PC-9 (cell line): ENCODE measurements at regions not wholly inside any gene's neighbourhood (a gene's known extent, or its start where the extent isn't known, plus 50 kb on each side); places are given as distances from the start of the nearest gene placed in this dataset.

Experiments used
- BruUV-seq: library from RNA; stranded (reverse); fragments of 400-500 nt; replicated peaks from 2 replicates; lab custom pipeline; 2021; lab: Mats Ljungman, UMichigan
- CTCF ChIA-PET: fragments of 300-600 bp; sonication (Branson Sonifier 250); formaldehyde crosslinking; loops from one replicate; lab custom pipeline; 2022; ENCODE audit warnings: antibody characterized with exemption; lab: Charles Lee
- POLR2A ChIA-PET: fragments of 300-600 bp; sonication (Branson Sonifier 250); formaldehyde crosslinking; loops from one replicate; lab custom pipeline; 2022; ENCODE audit warnings: antibody characterized with exemption; ENCODE audit not compliant: unreplicated experiment; lab: Charles Lee
- DNase-seq, 2 experiments: peaks; one replicate each; pipeline versions ENCODE4 v3.0.0 to v3.0.0-alpha.2; 2015 to 2022; ENCODE audit warnings: mixed read lengths in 1 of 2
- H2AFZ ChIP-seq: fragments of 200-600 bp; sonication (generic); 2 replicates; pipeline ENCODE4 v1.8.1; 2017; ENCODE audit warnings: antibody characterized with exemption
- H3F3A ChIP-seq: fragments of 200-600 bp; sonication (generic); 2 replicates; pipeline ENCODE4 v1.8.1; 2017; ENCODE audit warnings: antibody characterized with exemption, mild to moderate bottlenecking, low read depth; ENCODE audit not compliant: insufficient read depth
- H3K27ac ChIP-seq: fragments of 200-600 bp; sonication (generic); 2 replicates; pipeline ENCODE4 v1.6.1; 2016; ENCODE audit warnings: mixed run types
- H3K27me3 ChIP-seq: fragments of 200-600 bp; sonication (generic); 2 replicates; pipeline ENCODE4 v1.6.1; 2016; ENCODE audit warnings: low read depth, mixed run types; ENCODE audit not compliant: insufficient read depth
- H3K36me3 ChIP-seq: fragments of 200-600 bp; sonication (generic); 2 replicates; pipeline ENCODE4 v1.6.1; 2016; ENCODE audit warnings: low read depth, mixed run types
- H3K4me1 ChIP-seq: fragments of 200-600 bp; sonication (generic); replicated peaks from 2 replicates; pipeline ENCODE4 v1.6.1; 2016; ENCODE audit warnings: mixed run types; ENCODE audit not compliant: insufficient read depth
- H3K4me2 ChIP-seq: fragments of 200-600 bp; sonication (generic); 2 replicates; pipeline ENCODE4 v1.6.1; 2017; ENCODE audit warnings: mixed run types
- H3K4me3 ChIP-seq: fragments of 200-600 bp; sonication (generic); 2 replicates; pipeline ENCODE4 v1.6.1; 2016; ENCODE audit warnings: mixed run types
- H3K79me2 ChIP-seq: fragments of 200-600 bp; sonication (generic); 2 replicates; pipeline ENCODE4 v1.6.1; 2017; ENCODE audit warnings: low read depth, mixed run types
- H3K9me2 ChIP-seq: fragments of 200-600 bp; sonication (generic); 2 replicates; pipeline ENCODE4 v1.8.1; 2017; ENCODE audit warnings: mild to moderate bottlenecking; ENCODE audit not compliant: insufficient read depth
- H3K9me3 ChIP-seq: fragments of 200-600 bp; sonication (generic); 2 replicates; pipeline ENCODE4 v1.8.1; 2016; ENCODE audit warnings: low read depth; ENCODE audit not compliant: insufficient read depth
- H4K20me1 ChIP-seq: fragments of 200-600 bp; sonication (generic); 2 replicates; pipeline ENCODE4 v1.8.1; 2017; ENCODE audit not compliant: insufficient read depth
- EZH2 ChIP-seq: fragments of 200-600 bp; sonication (generic); IDR thresholded peaks from 2 replicates; pipeline ENCODE4 v1.8.0; 2017; ENCODE audit warnings: antibody characterized with exemption, low read depth
- intact Hi-C: fragments of 100-400 bp; cut with micrococcal nuclease; formaldehyde crosslinking; loops from one replicate; pipeline ENCODE4 v1.10.0; 2022; ENCODE audit not compliant: unreplicated experiment
- TF ChIP-seq, protein P1 (sequence below): fragments of 200-600 bp; sonication (generic); conservative IDR thresholded peaks from 2 replicates; pipeline ENCODE4 v1.6.1; 2017; ENCODE audit warnings: mixed run types, antibody characterized with exemption, mild to moderate bottlenecking, moderate library complexity

DNA sequence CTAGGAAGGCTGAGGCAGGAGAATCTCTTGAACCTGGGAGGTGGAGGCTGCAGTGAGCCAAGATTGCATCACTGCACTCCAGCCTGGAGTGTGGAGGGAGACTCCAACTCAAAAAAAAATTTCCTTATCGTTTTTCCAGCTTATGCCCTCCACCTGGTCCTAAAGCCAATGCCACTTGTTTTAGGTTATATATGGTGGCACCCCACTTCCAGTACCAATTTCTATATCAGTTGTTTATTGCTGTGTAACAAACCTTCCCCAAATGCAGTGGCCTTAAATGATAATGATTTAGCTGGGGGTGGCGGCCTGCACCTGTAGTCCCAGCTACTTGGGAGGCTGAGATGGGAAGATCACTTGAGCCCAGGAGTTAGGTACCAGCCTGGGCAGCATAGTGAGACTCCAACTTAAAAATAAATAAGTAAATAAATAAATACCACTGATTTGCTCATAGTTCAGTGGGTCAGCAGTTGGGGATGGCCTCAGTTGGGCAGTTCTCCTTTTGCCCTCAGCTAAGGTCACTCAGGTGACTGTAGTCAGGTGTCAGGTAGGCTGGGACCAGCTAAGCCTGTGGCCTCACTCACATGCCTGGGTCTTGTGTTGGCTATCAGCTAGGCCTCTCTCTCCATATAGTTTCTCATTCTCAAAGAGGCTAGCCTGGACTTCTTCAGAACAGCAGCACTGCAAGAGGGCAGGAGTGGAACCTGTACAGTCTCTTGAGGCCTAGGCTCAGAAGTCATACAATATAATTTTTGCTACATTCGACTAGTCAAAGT is 113.7 kb upstream of the GATA6 start:
- Histone ChIP-seq H3K27me3 (no peaks in the 10 kb centered on the region), H3K27ac (no peak overlapping the region), H2AFZ (no peak overlapping the region), H3K4me1 (no peaks in the 10 kb centered on the region), H3F3A (no peaks in the 10 kb centered on the region), H3K9me3 (no peaks in the 10 kb centered on the region), H3K9me2 (no peaks in the 10 kb centered on the region), H3K4me3 (no peak overlapping the region), H3K79me2 (no peaks in the 10 kb centered on the region), H3K36me3 (no peaks in the 10 kb centered on the region), H3K4me2 (no peak overlapping the region), H4K20me1 (no peaks in the 10 kb centered on the region)
- intact Hi-C loops, result no loop called here
- DNase-seq, result no peak
- ChIA-PET POLR2A (no interaction called here), CTCF (no interaction called here)
- TF ChIP-seq, protein P1, sequence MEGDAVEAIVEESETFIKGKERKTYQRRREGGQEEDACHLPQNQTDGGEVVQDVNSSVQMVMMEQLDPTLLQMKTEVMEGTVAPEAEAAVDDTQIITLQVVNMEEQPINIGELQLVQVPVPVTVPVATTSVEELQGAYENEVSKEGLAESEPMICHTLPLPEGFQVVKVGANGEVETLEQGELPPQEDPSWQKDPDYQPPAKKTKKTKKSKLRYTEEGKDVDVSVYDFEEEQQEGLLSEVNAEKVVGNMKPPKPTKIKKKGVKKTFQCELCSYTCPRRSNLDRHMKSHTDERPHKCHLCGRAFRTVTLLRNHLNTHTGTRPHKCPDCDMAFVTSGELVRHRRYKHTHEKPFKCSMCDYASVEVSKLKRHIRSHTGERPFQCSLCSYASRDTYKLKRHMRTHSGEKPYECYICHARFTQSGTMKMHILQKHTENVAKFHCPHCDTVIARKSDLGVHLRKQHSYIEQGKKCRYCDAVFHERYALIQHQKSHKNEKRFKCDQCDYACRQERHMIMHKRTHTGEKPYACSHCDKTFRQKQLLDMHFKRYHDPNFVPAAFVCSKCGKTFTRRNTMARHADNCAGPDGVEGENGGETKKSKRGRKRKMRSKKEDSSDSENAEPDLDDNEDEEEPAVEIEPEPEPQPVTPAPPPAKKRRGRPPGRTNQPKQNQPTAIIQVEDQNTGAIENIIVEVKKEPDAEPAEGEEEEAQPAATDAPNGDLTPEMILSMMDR, result no peak
- TF ChIP-seq EZH2, result no peak
- no TSS peak for BruUV-seq

DNA sequence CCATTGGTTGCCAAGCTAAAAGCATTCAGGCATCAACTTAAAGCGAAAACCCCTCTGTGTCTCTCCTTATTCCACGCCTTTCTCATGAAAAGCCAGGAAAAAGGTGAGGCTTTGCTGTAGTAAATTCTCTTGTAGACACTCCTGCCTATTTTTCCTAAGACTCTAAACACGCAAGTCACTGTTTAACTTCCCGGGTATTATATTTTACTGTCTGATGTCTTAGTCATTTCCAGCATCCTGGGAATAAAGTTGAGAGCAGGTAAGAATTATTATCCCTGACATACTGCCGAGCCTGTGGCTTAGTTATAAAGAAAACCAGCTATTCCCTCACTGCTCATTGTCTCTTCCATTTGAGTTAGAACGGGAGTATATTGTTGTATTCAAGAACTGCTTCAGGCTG is 112.4 kb upstream of the GATA6 start:
- POLR2A ChIA-PET, result no interaction called here
- no peaks in the 10 kb centered on the region for H3K79me2 ChIP-seq
- CTCF ChIA-PET, result no interaction called here
- no peak overlapping the region for H3K4me2 ChIP-seq
- no peak overlapping the region for H3K27ac ChIP-seq
- H3F3A ChIP-seq, result no peaks in the 10 kb centered on the region
- intact Hi-C loops, result no loop called here
- no peak for TF ChIP-seq EZH2
- TF ChIP-seq, protein P1, result no peak
- H3K4me1 ChIP-seq, result no peaks in the 10 kb centered on the region
- no peaks in the 10 kb centered on the region for H3K9me3 ChIP-seq
- H3K36me3 ChIP-seq, result no peaks in the 10 kb centered on the region
- no TSS peak for BruUV-seq
- H4K20me1 ChIP-seq, result no peaks in the 10 kb centered on the region
- H3K9me2 ChIP-seq, result no peaks in the 10 kb centered on the region
- H3K27me3 ChIP-seq, result no peaks in the 10 kb centered on the region
- H2AFZ ChIP-seq, result no peak overlapping the region
- H3K4me3 ChIP-seq, result no peak overlapping the region
- no peak for DNase-seq

DNA sequence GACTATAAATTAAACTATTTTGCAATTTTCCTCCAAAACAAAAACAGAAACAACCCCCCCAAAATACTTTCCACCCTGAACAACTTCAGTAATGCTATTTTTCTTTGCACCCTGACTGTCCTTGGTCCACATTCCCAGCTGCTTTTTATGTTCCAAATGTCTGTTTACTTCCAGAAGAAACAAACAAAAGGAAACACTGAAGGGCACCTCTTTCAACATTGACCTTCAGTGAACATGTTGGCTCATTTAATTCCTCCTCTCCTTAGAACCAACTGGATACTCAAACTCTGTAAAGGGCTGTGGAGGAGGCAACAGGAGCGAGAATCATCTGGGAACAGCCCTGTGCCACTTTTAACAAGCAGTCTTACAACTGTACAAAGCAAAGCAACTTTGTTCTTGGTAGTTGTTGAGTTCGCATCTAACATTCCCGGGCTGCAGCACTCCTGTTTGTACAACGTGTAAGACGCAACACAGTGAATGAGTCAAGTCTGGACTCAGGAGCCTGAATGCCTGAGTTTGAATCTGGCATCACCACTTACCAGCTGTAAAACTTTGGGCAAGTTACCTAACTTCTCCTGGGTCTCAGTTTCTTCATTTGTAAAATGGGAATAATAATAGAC is 111.4 kb upstream of the GATA6 start:
- H3K9me2 ChIP-seq, result no peaks in the 10 kb centered on the region
- TF ChIP-seq EZH2, result no peak
- TF ChIP-seq, protein P1, result no peak
- no peak overlapping the region for H3K4me2 ChIP-seq
- no peaks in the 10 kb centered on the region for H3K9me3 ChIP-seq
- CTCF ChIA-PET, result no interaction called here
- POLR2A ChIA-PET, result no interaction called here
- H3K36me3 ChIP-seq, result no peaks in the 10 kb centered on the region
- intact Hi-C loops, result no loop called here
- H3K27me3 ChIP-seq, result no peaks in the 10 kb centered on the region
- H3K4me3 ChIP-seq, result no peak overlapping the region
- H2AFZ ChIP-seq, result no peak overlapping the region
- H3K4me1 ChIP-seq, result no peaks in the 10 kb centered on the region
- no peaks in the 10 kb centered on the region for H4K20me1 ChIP-seq
- no peak overlapping the region for H3K27ac ChIP-seq
- DNase-seq, result no peak
- no peaks in the 10 kb centered on the region for H3F3A ChIP-seq
- H3K79me2 ChIP-seq, result no peaks in the 10 kb centered on the region
- BruUV-seq, result no TSS peak
